ENCODE measurements at regions not wholly inside any gene's neighbourhood (a gene's known extent, or its start where the extent isn't known, plus 50 kb on each side); places are given as distances from the start of the nearest gene placed in this dataset.

DNA sequence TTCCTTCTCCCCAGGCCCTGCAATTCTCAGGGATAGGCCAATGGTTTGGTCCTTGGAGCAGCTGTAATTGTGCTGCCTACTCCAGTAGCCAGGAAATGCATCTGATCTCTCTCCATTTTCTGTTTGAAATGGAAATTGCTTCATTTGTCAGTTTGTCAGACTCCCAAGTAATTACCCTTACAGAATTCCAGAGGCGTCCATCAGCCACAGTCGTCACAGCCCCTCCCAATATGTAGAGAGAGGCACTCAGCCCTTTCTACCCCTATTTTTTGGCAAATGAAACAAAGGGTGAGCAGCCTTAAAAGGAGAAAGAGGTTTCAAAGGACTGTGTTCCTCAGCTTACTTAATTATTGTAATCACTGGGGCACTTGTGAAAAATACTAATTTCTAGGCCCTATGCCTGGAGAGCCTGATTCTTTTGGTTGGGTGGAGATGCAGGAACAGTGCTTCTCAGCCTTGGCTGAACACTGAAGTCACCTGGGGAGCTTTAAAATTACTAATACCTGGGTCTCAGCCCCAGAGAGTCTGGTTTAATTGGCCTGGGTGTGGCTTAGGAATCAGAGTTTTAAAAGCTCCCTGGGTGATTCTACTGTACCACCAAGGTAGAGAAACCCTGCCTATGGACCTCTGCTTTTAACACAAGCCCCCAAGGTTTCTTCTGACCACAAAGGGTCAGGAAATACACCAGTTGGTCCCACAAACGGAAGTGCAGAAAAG, 190.0 kb downstream of the EMP1 start:
- no peaks in the 10 kb centered on the region for H3K79me1 ChIP-seq (ENCODE audit: low read length)
- no peaks in the 10 kb centered on the region for H3K79me2 ChIP-seq (ENCODE audit: control insufficient read depth, insufficient read depth, low read length)
- no peak overlapping the region for H3K23ac ChIP-seq (ENCODE audit: low read length)
- H3K56ac ChIP-seq (ENCODE audit: low read length): no peak overlapping the region
- no peak overlapping the region for H4K5ac ChIP-seq (ENCODE audit: low read length)
- H3K27ac ChIP-seq (ENCODE audit: low read depth, low read length): no peak overlapping the region
- no peak overlapping the region for H2BK5ac ChIP-seq (ENCODE audit: low read length)
- no peak overlapping the region for H3K4ac ChIP-seq (ENCODE audit: low read depth, low read length)
- H3K4me1 ChIP-seq (ENCODE audit: control insufficient read depth, low read depth, low read length): no peaks in the 10 kb centered on the region
- no peak overlapping the region for H2BK120ac ChIP-seq (ENCODE audit: low read depth, low read length)
- WGBS (ENCODE audit: extremely low coverage, insufficient coverage, low lambda C conversion rate): no CpG with 5 or more reads among the region's 3 CpGs
- no peak overlapping the region for H3K9ac ChIP-seq (ENCODE audit: low read length)
- H3K18ac ChIP-seq (ENCODE audit: low read length): no peak overlapping the region
- H3K36me3 ChIP-seq (ENCODE audit: control insufficient read depth, insufficient read depth, low read length): no peaks in the 10 kb centered on the region
- no peak for DNase-seq
- H2AK5ac ChIP-seq (ENCODE audit: low read length): no peak overlapping the region
- H3K4me3 ChIP-seq (ENCODE audit: low read length): no peak overlapping the region
- H4K8ac ChIP-seq (ENCODE audit: low read depth, low read length): no peak overlapping the region
- no peaks in the 10 kb centered on the region for H3K27me3 ChIP-seq (ENCODE audit: insufficient read depth, low read length, poor library complexity)
- no peak overlapping the region for H3K4me2 ChIP-seq (ENCODE audit: low read length)
- no peak overlapping the region for H2BK15ac ChIP-seq (replicated peaks; ENCODE audit: low read depth)

DNA sequence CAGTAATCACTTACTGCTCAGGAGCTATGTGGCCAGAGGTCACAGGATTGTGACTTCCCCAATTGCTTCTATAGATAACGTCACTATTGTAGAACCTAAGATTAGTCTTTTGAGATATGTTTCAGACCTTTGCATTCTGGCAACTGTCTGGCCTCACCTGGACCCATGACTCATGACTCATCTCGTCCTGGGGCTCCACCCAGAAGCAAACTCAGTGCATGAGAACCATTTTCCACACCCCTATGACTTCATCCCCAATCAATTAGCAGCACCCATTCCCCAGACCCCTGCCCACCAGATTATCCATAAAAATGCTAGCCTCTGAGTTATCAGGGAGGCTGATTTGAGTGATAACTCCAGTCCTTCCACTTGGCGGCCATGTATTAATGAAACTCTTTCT, 186.9 kb downstream of the EMP1 start:
- Histone ChIP-seq H2BK5ac (ENCODE audit: low read length) (no peak overlapping the region), H3K36me3 (ENCODE audit: control insufficient read depth, insufficient read depth, low read length) (no peaks in the 10 kb centered on the region), H4K8ac (ENCODE audit: low read depth, low read length) (no peak overlapping the region), H3K27ac (ENCODE audit: low read depth, low read length) (no peak overlapping the region), H3K79me1 (ENCODE audit: low read length) (no peaks in the 10 kb centered on the region), H3K27me3 (ENCODE audit: insufficient read depth, low read length, poor library complexity) (no peaks in the 10 kb centered on the region), H3K4ac (ENCODE audit: low read depth, low read length) (no peak overlapping the region), H2BK15ac (replicated peaks; ENCODE audit: low read depth) (no peak overlapping the region), H3K4me2 (ENCODE audit: low read length) (no peak overlapping the region), H3K18ac (ENCODE audit: low read length) (no peak overlapping the region), H3K56ac (ENCODE audit: low read length) (no peak overlapping the region), H4K5ac (ENCODE audit: low read length) (no peak overlapping the region), H3K4me1 (ENCODE audit: control insufficient read depth, low read depth, low read length) (no peaks in the 10 kb centered on the region), H3K4me3 (ENCODE audit: low read length) (no peak overlapping the region), H2AK5ac (ENCODE audit: low read length) (no peak overlapping the region), H2BK120ac (ENCODE audit: low read depth, low read length) (no peak overlapping the region), H3K23ac (ENCODE audit: low read length) (no peak overlapping the region), H3K79me2 (ENCODE audit: control insufficient read depth, insufficient read depth, low read length) (no peaks in the 10 kb centered on the region), H3K9ac (ENCODE audit: low read length) (no peak overlapping the region)
- no peak for DNase-seq
- no CpG with 5 or more reads among the region's 3 CpGs for WGBS (ENCODE audit: extremely low coverage, insufficient coverage, low lambda C conversion rate)

DNA sequence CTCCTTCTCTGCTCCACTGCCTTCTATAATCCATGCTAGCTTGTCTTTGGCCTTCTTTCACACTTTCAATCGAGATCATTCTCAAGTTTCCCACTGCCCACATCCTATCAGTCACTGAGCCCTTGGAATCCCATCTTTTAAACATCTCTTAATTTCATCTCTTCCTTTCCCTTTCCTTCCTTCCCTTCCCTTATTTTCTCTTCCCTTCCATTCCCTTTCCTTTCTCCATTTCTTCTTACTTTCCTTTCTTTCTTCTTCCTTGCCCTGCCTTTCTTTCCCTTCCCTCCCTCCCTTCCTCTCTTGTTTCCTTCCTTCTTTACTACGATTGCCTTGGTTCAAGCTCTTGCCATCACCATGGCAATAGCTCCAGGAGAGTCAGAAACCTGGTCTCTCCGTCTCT, 183.8 kb downstream of the EMP1 start:
- Histone ChIP-seq H2BK5ac (ENCODE audit: low read length) (no peak overlapping the region), H2BK15ac (replicated peaks; ENCODE audit: low read depth) (no peak overlapping the region), H3K4me1 (ENCODE audit: control insufficient read depth, low read depth, low read length) (no peaks in the 10 kb centered on the region), H3K27me3 (ENCODE audit: insufficient read depth, low read length, poor library complexity) (no peaks in the 10 kb centered on the region), H3K23ac (ENCODE audit: low read length) (no peak overlapping the region), H3K56ac (ENCODE audit: low read length) (no peak overlapping the region), H2AK5ac (ENCODE audit: low read length) (no peak overlapping the region), H4K5ac (ENCODE audit: low read length) (no peak overlapping the region), H3K27ac (ENCODE audit: low read depth, low read length) (no peak overlapping the region), H3K4me3 (ENCODE audit: low read length) (no peak overlapping the region), H3K18ac (ENCODE audit: low read length) (no peak overlapping the region), H3K4me2 (ENCODE audit: low read length) (no peak overlapping the region), H4K8ac (ENCODE audit: low read depth, low read length) (no peak overlapping the region), H3K9ac (ENCODE audit: low read length) (no peak overlapping the region), H3K4ac (ENCODE audit: low read depth, low read length) (no peak overlapping the region), H3K79me1 (ENCODE audit: low read length) (no peaks in the 10 kb centered on the region), H2BK120ac (ENCODE audit: low read depth, low read length) (no peak overlapping the region), H3K79me2 (ENCODE audit: control insufficient read depth, insufficient read depth, low read length) (no peaks in the 10 kb centered on the region), H3K36me3 (ENCODE audit: control insufficient read depth, insufficient read depth, low read length) (no peaks in the 10 kb centered on the region)
- no peak for DNase-seq
- WGBS (ENCODE audit: extremely low coverage, insufficient coverage, low lambda C conversion rate): no CpG with 5 or more reads among the region's 3 CpGs

DNA sequence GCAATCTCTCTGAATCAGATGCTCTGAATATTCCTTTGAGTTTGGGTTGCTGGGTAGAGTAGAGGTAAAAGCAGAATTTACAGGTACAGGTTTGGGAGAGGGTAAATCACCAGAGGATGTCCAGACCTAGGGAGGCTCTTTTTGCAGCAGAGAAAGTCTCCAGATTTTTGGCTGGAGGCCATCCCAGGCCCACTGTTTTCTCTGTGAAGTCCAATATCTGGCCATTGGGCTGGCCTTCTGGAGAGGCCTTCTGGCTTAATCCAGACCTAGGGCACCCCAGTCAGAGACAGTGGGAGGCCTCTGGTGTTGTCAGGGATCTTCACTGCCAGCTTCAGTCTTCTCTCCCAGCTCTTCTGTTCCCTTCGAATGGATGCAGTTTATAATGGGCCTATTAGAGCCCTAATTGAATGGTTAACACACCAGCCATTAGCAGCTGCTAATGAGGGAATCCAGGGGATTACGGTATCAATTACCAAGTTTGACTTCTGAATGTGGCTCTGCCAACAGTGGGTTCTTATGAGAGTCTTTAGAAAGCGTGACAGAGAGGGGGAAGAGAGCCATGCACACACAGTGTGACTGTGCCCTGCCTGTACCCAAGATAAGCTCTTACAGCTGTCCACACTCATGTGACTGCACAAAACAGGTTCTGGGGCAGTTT, 183.1 kb downstream of the EMP1 start:
- H3K56ac ChIP-seq (ENCODE audit: low read length): no peak overlapping the region
- no peak overlapping the region for H4K5ac ChIP-seq (ENCODE audit: low read length)
- H3K27ac ChIP-seq (ENCODE audit: low read depth, low read length): no peak overlapping the region
- no peak overlapping the region for H2BK15ac ChIP-seq (replicated peaks; ENCODE audit: low read depth)
- no peak overlapping the region for H3K4me2 ChIP-seq (ENCODE audit: low read length)
- no CpG with 5 or more reads among the region's 3 CpGs for WGBS (ENCODE audit: extremely low coverage, insufficient coverage, low lambda C conversion rate)
- H3K9ac ChIP-seq (ENCODE audit: low read length): no peak overlapping the region
- no peak overlapping the region for H4K8ac ChIP-seq (ENCODE audit: low read depth, low read length)
- no peak overlapping the region for H2AK5ac ChIP-seq (ENCODE audit: low read length)
- H3K36me3 ChIP-seq (ENCODE audit: control insufficient read depth, insufficient read depth, low read length): no peaks in the 10 kb centered on the region
- no peaks in the 10 kb centered on the region for H3K4me1 ChIP-seq (ENCODE audit: control insufficient read depth, low read depth, low read length)
- H2BK120ac ChIP-seq (ENCODE audit: low read depth, low read length): no peak overlapping the region
- H3K79me2 ChIP-seq (ENCODE audit: control insufficient read depth, insufficient read depth, low read length): no peaks in the 10 kb centered on the region
- H3K4ac ChIP-seq (ENCODE audit: low read depth, low read length): no peak overlapping the region
- no peaks in the 10 kb centered on the region for H3K27me3 ChIP-seq (ENCODE audit: insufficient read depth, low read length, poor library complexity)
- DNase-seq: no peak
- no peak overlapping the region for H3K4me3 ChIP-seq (ENCODE audit: low read length)
- H3K79me1 ChIP-seq (ENCODE audit: low read length): no peaks in the 10 kb centered on the region
- H3K18ac ChIP-seq (ENCODE audit: low read length): no peak overlapping the region
- H2BK5ac ChIP-seq (ENCODE audit: low read length): no peak overlapping the region
- H3K23ac ChIP-seq (ENCODE audit: low read length): no peak overlapping the region

DNA sequence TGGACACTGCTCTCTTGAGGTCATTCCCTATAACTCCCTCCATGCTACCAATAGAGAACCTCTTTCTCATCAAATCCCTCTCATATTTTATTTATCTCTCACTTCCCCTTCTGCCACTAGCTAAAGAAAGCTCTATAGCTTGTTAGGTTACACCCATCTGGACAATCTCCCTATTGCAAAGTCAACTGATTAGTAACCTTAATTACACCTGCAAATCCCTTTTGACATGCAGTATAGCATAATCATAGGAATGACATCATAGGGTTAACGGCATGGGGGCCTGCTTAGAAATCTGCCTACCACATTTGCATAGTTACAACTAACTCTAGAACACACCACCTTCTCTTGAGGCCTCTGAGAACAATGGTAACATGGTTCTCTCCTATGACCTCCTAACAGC, 181.2 kb downstream of the EMP1 start:
- no peak overlapping the region for H2BK120ac ChIP-seq (ENCODE audit: low read depth, low read length)
- no peak overlapping the region for H3K27ac ChIP-seq (ENCODE audit: low read depth, low read length)
- H3K9ac ChIP-seq (ENCODE audit: low read length): no peak overlapping the region
- WGBS (ENCODE audit: extremely low coverage, insufficient coverage, low lambda C conversion rate): no CpG with 5 or more reads among the region's 1 CpG
- H3K79me2 ChIP-seq (ENCODE audit: control insufficient read depth, insufficient read depth, low read length): no peaks in the 10 kb centered on the region
- H2BK15ac ChIP-seq (replicated peaks; ENCODE audit: low read depth): no peak overlapping the region
- no peaks in the 10 kb centered on the region for H3K4me1 ChIP-seq (ENCODE audit: control insufficient read depth, low read depth, low read length)
- no peak overlapping the region for H3K56ac ChIP-seq (ENCODE audit: low read length)
- no peak overlapping the region for H3K18ac ChIP-seq (ENCODE audit: low read length)
- H3K36me3 ChIP-seq (ENCODE audit: control insufficient read depth, insufficient read depth, low read length): no peaks in the 10 kb centered on the region
- H3K4me3 ChIP-seq (ENCODE audit: low read length): no peak overlapping the region
- H3K79me1 ChIP-seq (ENCODE audit: low read length): no peaks in the 10 kb centered on the region
- H3K23ac ChIP-seq (ENCODE audit: low read length): no peak overlapping the region
- H3K4ac ChIP-seq (ENCODE audit: low read depth, low read length): no peak overlapping the region
- DNase-seq: no peak
- no peaks in the 10 kb centered on the region for H3K27me3 ChIP-seq (ENCODE audit: insufficient read depth, low read length, poor library complexity)
- no peak overlapping the region for H4K8ac ChIP-seq (ENCODE audit: low read depth, low read length)
- no peak overlapping the region for H4K5ac ChIP-seq (ENCODE audit: low read length)
- H2AK5ac ChIP-seq (ENCODE audit: low read length): no peak overlapping the region
- H2BK5ac ChIP-seq (ENCODE audit: low read length): no peak overlapping the region
- no peak overlapping the region for H3K4me2 ChIP-seq (ENCODE audit: low read length)
